ENCODE measurements at regions not wholly inside any gene's neighbourhood (a gene's known extent, or its start where the extent isn't known, plus 50 kb on each side); places are given as distances from the start of the nearest gene placed in this dataset.

GRCh38 chr11:134617360-134617759 is 205.3 kb upstream of the B3GAT1 start:
- H3K36me3 Mint-ChIP-seq, result no peaks in the 10 kb centered on the region
- no peak overlapping the region for H3K27ac Mint-ChIP-seq
- no peak for TF ChIP-seq CTCF (conservative IDR thresholded peaks at IDR 0.05)
- peaks cover 10% of the 10 kb centered on the region for H3K27me3 Mint-ChIP-seq
- no peak for DNase-seq (ENCODE audit: extremely low spot score, unreplicated experiment)
- no peak overlapping the region for H3K4me3 Mint-ChIP-seq
- no peaks in the 10 kb centered on the region for H3K4me1 Mint-ChIP-seq (ENCODE audit: unreplicated experiment)
- H3K9me3 Mint-ChIP-seq, result no peaks in the 10 kb centered on the region

GRCh38 chr11:134616038-134616437 is 204.0 kb upstream of the B3GAT1 start:
- no peak for DNase-seq (ENCODE audit: extremely low spot score, unreplicated experiment)
- H3K9me3 Mint-ChIP-seq, result no peaks in the 10 kb centered on the region
- H3K4me3 Mint-ChIP-seq, result no peak overlapping the region
- peaks cover 7% of the 10 kb centered on the region for H3K27me3 Mint-ChIP-seq
- no peak overlapping the region for H3K27ac Mint-ChIP-seq
- no peaks in the 10 kb centered on the region for H3K4me1 Mint-ChIP-seq (ENCODE audit: unreplicated experiment)
- no peak for TF ChIP-seq CTCF (conservative IDR thresholded peaks at IDR 0.05)
- H3K36me3 Mint-ChIP-seq, result no peaks in the 10 kb centered on the region

GRCh38 chr11:134615041-134615615 is 203.1 kb upstream of the B3GAT1 start:
- no peak for DNase-seq (ENCODE audit: extremely low spot score, unreplicated experiment)
- Mint-ChIP-seq H3K4me3 (no peak overlapping the region), H3K27ac (no peak overlapping the region), H3K4me1 (ENCODE audit: unreplicated experiment) (no peaks in the 10 kb centered on the region), H3K27me3 (peaks cover 6% of the 10 kb centered on the region), H3K36me3 (no peaks in the 10 kb centered on the region), H3K9me3 (no peaks in the 10 kb centered on the region)
- no peak for TF ChIP-seq CTCF (conservative IDR thresholded peaks at IDR 0.05)

- no peak for TF ChIP-seq CTCF (conservative IDR thresholded peaks at IDR 0.05)
- Mint-ChIP-seq H3K27me3 (peaks cover 9% of the 10 kb centered on the region), H3K4me3 (no peak overlapping the region), H3K9me3 (no peaks in the 10 kb centered on the region), H3K4me1 (ENCODE audit: unreplicated experiment) (no peaks in the 10 kb centered on the region), H3K27ac (no peak overlapping the region), H3K36me3 (no peaks in the 10 kb centered on the region)
- no peak for DNase-seq (ENCODE audit: extremely low spot score, unreplicated experiment)
These were observed 202.1 kb upstream of the B3GAT1 start for GRCh38 chr11:134614141-134614540.

- peaks cover 9% of the 10 kb centered on the region for H3K27me3 Mint-ChIP-seq
- H3K4me1 Mint-ChIP-seq (ENCODE audit: unreplicated experiment), result no peaks in the 10 kb centered on the region
- TF ChIP-seq CTCF (conservative IDR thresholded peaks at IDR 0.05), result no peak
- no peak overlapping the region for H3K4me3 Mint-ChIP-seq
- no peak overlapping the region for H3K27ac Mint-ChIP-seq
- DNase-seq (ENCODE audit: extremely low spot score, unreplicated experiment), result no peak
- H3K36me3 Mint-ChIP-seq, result no peaks in the 10 kb centered on the region
- H3K9me3 Mint-ChIP-seq, result no peaks in the 10 kb centered on the region
These were observed 201.6 kb upstream of the B3GAT1 start for GRCh38 chr11:134613646-134614045.

Measured in type B pancreatic cell (in vitro differentiated cells).